Peyer's patch (tissue), 4 donors: ENCODE measurements at regions not wholly inside any gene's neighbourhood (a gene's known extent, or its start where the extent isn't known, plus 50 kb on each side); places are given as distances from the start of the nearest gene placed in this dataset.

Source experiments
- POLR2A ChIP-seq, 2 donors: fragments of 450-650 bp; IDR thresholded peaks; one replicate each; pipeline ENCODE4 v1.5.1; 2017; ENCODE audit warnings: antibody characterized with exemption in 2 of 2, mild to moderate bottlenecking in 2 of 2, moderate library complexity in 2 of 2
- TF ChIP-seq, protein P1 (sequence below), 6 experiments: fragments of 450-650 bp in 4 of 6; fragments of 200-600 bp in 2 of 6; sonication (generic) in 1 of 6; IDR thresholded peaks; one replicate each; pipeline ENCODE4 v1.5.1; 2017 to 2019; ENCODE audit warnings: antibody characterized with exemption in 6 of 6, mild to moderate bottlenecking in 3 of 6, moderate library complexity in 1 of 6

DNA sequence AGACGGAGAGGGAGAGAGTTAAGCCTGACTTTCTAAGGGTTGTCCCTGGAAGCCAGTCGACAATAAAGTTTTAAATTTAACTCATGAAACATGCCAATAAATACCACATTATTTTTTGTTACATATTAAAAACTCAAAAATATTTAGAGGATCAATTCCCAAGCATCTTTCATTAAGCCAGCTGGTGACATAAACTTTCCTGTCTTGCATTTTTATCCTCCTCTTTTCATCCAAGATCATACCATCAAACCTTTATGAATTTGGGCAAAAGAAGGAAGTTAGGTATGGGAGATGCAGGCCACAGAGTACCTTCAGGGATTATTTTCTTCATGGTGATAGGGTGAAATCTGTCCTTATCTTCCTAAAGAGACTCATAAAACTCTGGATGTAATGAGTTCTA, 178.3 kb upstream of the FBXL17 start:
- TF ChIP-seq, protein P1, sequence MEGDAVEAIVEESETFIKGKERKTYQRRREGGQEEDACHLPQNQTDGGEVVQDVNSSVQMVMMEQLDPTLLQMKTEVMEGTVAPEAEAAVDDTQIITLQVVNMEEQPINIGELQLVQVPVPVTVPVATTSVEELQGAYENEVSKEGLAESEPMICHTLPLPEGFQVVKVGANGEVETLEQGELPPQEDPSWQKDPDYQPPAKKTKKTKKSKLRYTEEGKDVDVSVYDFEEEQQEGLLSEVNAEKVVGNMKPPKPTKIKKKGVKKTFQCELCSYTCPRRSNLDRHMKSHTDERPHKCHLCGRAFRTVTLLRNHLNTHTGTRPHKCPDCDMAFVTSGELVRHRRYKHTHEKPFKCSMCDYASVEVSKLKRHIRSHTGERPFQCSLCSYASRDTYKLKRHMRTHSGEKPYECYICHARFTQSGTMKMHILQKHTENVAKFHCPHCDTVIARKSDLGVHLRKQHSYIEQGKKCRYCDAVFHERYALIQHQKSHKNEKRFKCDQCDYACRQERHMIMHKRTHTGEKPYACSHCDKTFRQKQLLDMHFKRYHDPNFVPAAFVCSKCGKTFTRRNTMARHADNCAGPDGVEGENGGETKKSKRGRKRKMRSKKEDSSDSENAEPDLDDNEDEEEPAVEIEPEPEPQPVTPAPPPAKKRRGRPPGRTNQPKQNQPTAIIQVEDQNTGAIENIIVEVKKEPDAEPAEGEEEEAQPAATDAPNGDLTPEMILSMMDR (IDR thresholded peaks at IDR 0.05): no peak
- TF ChIP-seq POLR2A (IDR thresholded peaks at IDR 0.05): no peak
